Calu3 (cell line): ENCODE measurements at regions not wholly inside any gene's neighbourhood (a gene's known extent, or its start where the extent isn't known, plus 50 kb on each side); places are given as distances from the start of the nearest gene placed in this dataset.

ENCODE experiments used
- BruUV-seq: library from RNA; stranded (reverse); fragments of 400-500 nt; replicated peaks from 2 replicates; lab custom pipeline; 2021; lab: Mats Ljungman, UMichigan
- CTCF ChIA-PET: fragments of 300-600 bp; sonication (Branson Sonifier 250); formaldehyde crosslinking; loops from one replicate; lab custom pipeline; 2022; ENCODE audit warnings: antibody characterized with exemption; lab: Charles Lee
- DNase-seq: peaks from one replicate; pipeline ENCODE4 v3.0.0; 2022
- H3K27ac Mint-ChIP-seq: one replicate; pipeline ENCODE4 v1.8.0; 2022; ENCODE audit warnings: mixed read lengths; ENCODE audit not compliant: unreplicated experiment
- H3K27me3 Mint-ChIP-seq: one replicate; pipeline ENCODE4 v1.8.0; 2022; ENCODE audit warnings: mixed read lengths; ENCODE audit not compliant: unreplicated experiment
- H3K36me3 Mint-ChIP-seq: one replicate; pipeline ENCODE4 v1.8.0; 2022; ENCODE audit warnings: mild to moderate bottlenecking, moderate library complexity, mixed read lengths; ENCODE audit not compliant: insufficient read depth, unreplicated experiment
- H3K4me1 Mint-ChIP-seq: one replicate; pipeline ENCODE4 v1.8.0; 2022; ENCODE audit warnings: mild to moderate bottlenecking, low read depth, mixed read lengths; ENCODE audit not compliant: unreplicated experiment
- H3K4me3 Mint-ChIP-seq: one replicate; pipeline ENCODE4 v1.8.0; 2022; ENCODE audit warnings: mild to moderate bottlenecking, low read depth, moderate library complexity, mixed read lengths; ENCODE audit not compliant: unreplicated experiment
- H3K9me3 Mint-ChIP-seq: one replicate; pipeline ENCODE4 v1.8.0; 2022; ENCODE audit warnings: low read depth, mixed read lengths; ENCODE audit not compliant: unreplicated experiment
- intact Hi-C: fragments of 100-400 bp; cut with micrococcal nuclease; formaldehyde crosslinking; loops from one replicate; pipeline ENCODE4 v1.10.0; 2022; ENCODE audit not compliant: unreplicated experiment
- TF ChIP-seq, protein P1 (sequence below): fragments of 200-600 bp; IDR thresholded peaks from one replicate; pipeline ENCODE4 v1.8.0; 2022; ENCODE audit warnings: antibody characterized with exemption; ENCODE audit not compliant: unreplicated experiment

DNA sequence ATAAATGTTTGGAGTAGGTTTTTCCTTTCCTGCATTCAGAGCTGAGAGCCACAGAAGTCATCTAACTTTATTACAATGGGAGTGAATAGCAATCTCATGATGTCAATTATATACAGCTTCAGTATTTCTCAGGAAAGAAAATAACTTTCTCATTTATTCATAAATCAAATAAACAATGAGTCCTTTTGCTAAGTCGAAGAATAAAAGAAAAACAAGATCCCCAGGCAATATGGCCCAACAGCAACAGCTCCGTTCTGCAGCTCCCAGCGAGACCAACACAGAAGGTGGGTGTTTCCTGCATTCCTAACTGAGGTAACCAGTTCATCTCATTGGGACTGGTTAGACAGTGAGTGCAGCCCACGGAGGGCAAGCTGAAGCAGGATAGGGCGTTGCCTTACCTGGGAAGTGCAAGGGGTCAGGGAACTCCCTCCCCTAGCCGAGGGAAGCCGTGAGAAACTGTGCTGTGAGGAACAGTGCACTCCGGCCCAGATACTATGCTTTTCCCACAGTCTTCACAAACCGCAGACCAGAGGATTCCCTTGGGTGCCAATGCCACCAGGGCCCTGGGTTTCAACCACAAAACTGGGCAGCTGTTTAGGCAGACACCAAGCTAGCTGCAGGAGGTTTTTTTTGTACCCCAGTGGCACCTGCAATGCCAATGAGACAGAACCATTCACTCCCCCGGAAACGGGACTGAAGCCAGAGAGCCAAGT, 128.2 kb downstream of the SLITRK1 start:
- H3K27ac Mint-ChIP-seq = no peak overlapping the region
- TF ChIP-seq, protein P1, sequence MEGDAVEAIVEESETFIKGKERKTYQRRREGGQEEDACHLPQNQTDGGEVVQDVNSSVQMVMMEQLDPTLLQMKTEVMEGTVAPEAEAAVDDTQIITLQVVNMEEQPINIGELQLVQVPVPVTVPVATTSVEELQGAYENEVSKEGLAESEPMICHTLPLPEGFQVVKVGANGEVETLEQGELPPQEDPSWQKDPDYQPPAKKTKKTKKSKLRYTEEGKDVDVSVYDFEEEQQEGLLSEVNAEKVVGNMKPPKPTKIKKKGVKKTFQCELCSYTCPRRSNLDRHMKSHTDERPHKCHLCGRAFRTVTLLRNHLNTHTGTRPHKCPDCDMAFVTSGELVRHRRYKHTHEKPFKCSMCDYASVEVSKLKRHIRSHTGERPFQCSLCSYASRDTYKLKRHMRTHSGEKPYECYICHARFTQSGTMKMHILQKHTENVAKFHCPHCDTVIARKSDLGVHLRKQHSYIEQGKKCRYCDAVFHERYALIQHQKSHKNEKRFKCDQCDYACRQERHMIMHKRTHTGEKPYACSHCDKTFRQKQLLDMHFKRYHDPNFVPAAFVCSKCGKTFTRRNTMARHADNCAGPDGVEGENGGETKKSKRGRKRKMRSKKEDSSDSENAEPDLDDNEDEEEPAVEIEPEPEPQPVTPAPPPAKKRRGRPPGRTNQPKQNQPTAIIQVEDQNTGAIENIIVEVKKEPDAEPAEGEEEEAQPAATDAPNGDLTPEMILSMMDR = no peak
- no peak for DNase-seq
- no TSS peak for BruUV-seq
- peaks cover 11% of the 10 kb centered on the region for H3K4me1 Mint-ChIP-seq
- intact Hi-C loops = no loop called here
- no peaks in the 10 kb centered on the region for H3K36me3 Mint-ChIP-seq
- CTCF ChIA-PET = no interaction called here
- peaks cover 5% of the 10 kb centered on the region for H3K9me3 Mint-ChIP-seq
- H3K27me3 Mint-ChIP-seq = no peaks in the 10 kb centered on the region
- no peak overlapping the region for H3K4me3 Mint-ChIP-seq

DNA sequence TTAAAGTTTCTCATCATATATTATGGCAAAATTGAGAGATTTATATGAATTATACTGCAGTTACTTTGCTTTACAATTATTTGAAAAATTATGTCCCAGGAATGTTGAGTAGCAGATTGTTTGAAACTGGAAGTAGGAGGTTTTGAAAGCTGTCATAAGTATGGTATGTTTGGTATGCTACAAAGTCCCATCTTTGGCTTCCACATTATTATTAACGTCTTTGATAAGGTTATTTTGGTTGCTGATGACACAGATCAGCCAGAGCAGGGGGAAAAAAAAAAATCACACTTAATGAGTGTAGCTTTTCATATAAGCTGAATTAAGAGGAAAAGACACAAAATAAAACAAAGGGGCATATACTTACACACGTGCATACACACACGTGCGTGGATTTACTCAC, 130.1 kb downstream of the SLITRK1 start:
- H3K27ac Mint-ChIP-seq = no peak overlapping the region
- H3K4me3 Mint-ChIP-seq = no peak overlapping the region
- H3K4me1 Mint-ChIP-seq = peaks cover 11% of the 10 kb centered on the region
- H3K9me3 Mint-ChIP-seq = peaks cover 5% of the 10 kb centered on the region
- DNase-seq = no peak
- no peaks in the 10 kb centered on the region for H3K36me3 Mint-ChIP-seq
- no TSS peak for BruUV-seq
- CTCF ChIA-PET = interaction anchor here (1.2 kb wide), 1 partner anchor 743 kb away, joined by 4 read pairs; no protein-coding TSS in a partner anchor
- intact Hi-C loops = no loop called here
- TF ChIP-seq, protein P1 = no peak
- no peaks in the 10 kb centered on the region for H3K27me3 Mint-ChIP-seq

DNA sequence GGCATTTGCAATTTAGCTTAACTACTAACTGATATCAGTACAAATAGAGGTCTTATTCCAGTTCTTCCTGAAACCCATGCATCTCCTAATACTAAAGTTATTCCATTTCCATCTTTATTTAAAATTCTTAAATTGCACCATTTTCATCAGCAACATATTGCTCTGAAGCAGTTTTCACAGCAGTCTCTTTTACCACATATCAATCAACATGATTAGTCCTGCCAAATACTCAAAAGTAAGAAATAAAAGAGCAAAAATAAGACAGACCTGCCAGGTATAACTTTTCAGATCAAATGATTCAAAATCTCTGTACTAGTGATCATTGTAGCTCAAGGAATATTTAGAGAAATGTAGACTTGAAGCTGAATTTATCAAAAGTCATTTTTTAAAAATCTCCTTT, 141.7 kb downstream of the SLITRK1 start:
- Mint-ChIP-seq H3K4me1 (no peaks in the 10 kb centered on the region), H3K36me3 (no peaks in the 10 kb centered on the region), H3K27me3 (no peaks in the 10 kb centered on the region), H3K4me3 (no peak overlapping the region), H3K27ac (no peak overlapping the region), H3K9me3 (no peaks in the 10 kb centered on the region)
- intact Hi-C loops = no loop called here
- BruUV-seq = no TSS peak
- CTCF ChIA-PET = no interaction called here
- no peak for DNase-seq
- TF ChIP-seq, protein P1 = no peak

DNA sequence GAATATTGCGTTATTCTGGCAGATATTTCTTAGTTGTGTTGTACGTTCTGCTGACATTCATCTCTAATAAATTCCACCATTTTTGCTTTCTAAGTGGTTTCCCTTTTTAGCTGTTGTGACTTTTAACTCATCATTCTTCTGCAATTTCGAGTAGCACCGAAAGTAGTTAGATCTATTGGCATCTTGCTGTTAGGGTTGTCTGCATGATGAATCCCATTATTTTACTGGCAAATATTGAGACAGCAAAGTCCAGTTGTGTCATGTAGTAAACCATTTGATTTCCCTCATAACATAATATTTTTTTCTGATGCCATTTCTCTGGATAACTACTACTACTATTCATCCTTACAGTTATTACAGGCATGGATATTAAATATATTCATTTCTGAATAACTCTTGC, 143.9 kb downstream of the SLITRK1 start:
- intact Hi-C loops = no loop called here
- BruUV-seq = no TSS peak
- no peaks in the 10 kb centered on the region for H3K36me3 Mint-ChIP-seq
- H3K27me3 Mint-ChIP-seq = no peaks in the 10 kb centered on the region
- CTCF ChIA-PET = no interaction called here
- no peaks in the 10 kb centered on the region for H3K9me3 Mint-ChIP-seq
- H3K4me3 Mint-ChIP-seq = no peak overlapping the region
- no peak for DNase-seq
- no peak overlapping the region for H3K27ac Mint-ChIP-seq
- no peaks in the 10 kb centered on the region for H3K4me1 Mint-ChIP-seq
- TF ChIP-seq, protein P1 = no peak
